ENCODE measurements at regions not wholly inside any gene's neighbourhood (a gene's known extent, or its start where the extent isn't known, plus 50 kb on each side); places are given as distances from the start of the nearest gene placed in this dataset.
A peak's percentile ranks its signal among the peaks of the same experiment; 100 is the strongest.

DNA sequence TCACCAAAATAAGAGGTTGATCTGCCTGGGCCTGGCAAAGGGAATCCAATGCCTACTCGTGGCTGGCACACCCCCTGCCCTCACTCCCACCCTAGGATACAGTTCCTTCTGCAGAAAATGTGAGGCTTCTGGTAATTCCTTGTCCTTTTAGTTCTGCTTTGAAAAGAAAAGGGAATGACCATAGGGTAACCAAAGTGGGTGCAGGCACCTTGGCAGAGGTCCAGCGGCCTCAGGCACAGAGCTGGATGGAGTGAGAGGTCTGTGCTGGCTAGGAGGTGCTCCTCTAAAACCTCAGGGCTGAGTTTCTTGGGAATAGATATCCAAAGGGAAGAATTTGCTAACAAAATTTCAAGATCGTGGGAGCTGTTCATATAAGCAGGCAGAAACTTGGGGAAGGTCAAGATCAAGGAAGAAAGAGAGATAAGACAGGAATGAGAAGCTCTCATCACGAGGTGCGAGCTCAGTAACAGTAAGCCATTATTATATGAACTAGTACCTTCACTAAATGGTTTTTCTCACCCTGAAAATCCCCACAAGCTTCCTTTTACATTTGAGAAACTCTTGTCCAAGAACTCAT is 293.1 kb upstream of the LYPLAL1 start:
- no peak for DNase-seq (ENCODE audit: low spot score)
- H3K36me3 Mint-ChIP-seq (ENCODE audit: low read depth) = no peaks in the 10 kb centered on the region

DNA sequence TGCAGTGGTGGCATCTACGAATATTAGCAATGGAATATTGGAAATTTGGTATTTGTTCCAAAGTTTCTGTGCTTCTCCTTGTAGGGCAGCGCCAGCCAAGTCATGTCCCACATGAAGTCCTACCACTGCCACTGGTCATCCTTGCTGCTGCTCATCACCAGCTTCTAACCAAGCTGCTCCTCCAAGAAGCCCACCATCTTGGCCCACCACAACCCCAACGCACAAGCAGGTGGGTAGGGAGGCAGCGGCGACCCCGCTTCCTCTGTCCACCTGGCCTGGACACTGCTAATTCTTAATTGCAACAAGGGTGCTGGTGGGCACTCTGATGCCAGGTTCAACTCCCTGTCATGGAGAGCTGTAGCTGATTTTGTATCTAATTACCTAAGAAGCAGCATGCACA is 291.2 kb upstream of the LYPLAL1 start:
- H3K27ac Mint-ChIP-seq (ENCODE audit: unreplicated experiment) = no peak overlapping the region
- TF ChIP-seq, protein P1, sequence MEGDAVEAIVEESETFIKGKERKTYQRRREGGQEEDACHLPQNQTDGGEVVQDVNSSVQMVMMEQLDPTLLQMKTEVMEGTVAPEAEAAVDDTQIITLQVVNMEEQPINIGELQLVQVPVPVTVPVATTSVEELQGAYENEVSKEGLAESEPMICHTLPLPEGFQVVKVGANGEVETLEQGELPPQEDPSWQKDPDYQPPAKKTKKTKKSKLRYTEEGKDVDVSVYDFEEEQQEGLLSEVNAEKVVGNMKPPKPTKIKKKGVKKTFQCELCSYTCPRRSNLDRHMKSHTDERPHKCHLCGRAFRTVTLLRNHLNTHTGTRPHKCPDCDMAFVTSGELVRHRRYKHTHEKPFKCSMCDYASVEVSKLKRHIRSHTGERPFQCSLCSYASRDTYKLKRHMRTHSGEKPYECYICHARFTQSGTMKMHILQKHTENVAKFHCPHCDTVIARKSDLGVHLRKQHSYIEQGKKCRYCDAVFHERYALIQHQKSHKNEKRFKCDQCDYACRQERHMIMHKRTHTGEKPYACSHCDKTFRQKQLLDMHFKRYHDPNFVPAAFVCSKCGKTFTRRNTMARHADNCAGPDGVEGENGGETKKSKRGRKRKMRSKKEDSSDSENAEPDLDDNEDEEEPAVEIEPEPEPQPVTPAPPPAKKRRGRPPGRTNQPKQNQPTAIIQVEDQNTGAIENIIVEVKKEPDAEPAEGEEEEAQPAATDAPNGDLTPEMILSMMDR (IDR thresholded peaks at IDR 0.05) = no peak
- no peaks in the 10 kb centered on the region for H3K36me3 Mint-ChIP-seq (ENCODE audit: low read depth)
- H3K27me3 Mint-ChIP-seq (ENCODE audit: low read depth) = no peaks in the 10 kb centered on the region
- H3K9me3 Mint-ChIP-seq (ENCODE audit: low read depth) = peaks cover 6% of the 10 kb centered on the region
- DNase-seq (ENCODE audit: low spot score) = no peak
- no peak overlapping the region for H3K4me3 Mint-ChIP-seq (ENCODE audit: unreplicated experiment)
- H3K4me1 Mint-ChIP-seq (ENCODE audit: low read depth) = peaks cover 18% of the 10 kb centered on the region

More for the DNA sequence above, 293.1 kb upstream of the LYPLAL1 start:
- TF ChIP-seq, protein P1 (IDR thresholded peaks at IDR 0.05) = no peak
- peaks cover 6% of the 10 kb centered on the region for H3K9me3 Mint-ChIP-seq (ENCODE audit: low read depth)
- H3K27me3 Mint-ChIP-seq (ENCODE audit: low read depth) = no peaks in the 10 kb centered on the region
- H3K4me1 Mint-ChIP-seq (ENCODE audit: low read depth) = peaks cover 7% of the 10 kb centered on the region
- H3K27ac Mint-ChIP-seq (ENCODE audit: unreplicated experiment) = no peak overlapping the region
- no peak overlapping the region for H3K4me3 Mint-ChIP-seq (ENCODE audit: unreplicated experiment)

DNA sequence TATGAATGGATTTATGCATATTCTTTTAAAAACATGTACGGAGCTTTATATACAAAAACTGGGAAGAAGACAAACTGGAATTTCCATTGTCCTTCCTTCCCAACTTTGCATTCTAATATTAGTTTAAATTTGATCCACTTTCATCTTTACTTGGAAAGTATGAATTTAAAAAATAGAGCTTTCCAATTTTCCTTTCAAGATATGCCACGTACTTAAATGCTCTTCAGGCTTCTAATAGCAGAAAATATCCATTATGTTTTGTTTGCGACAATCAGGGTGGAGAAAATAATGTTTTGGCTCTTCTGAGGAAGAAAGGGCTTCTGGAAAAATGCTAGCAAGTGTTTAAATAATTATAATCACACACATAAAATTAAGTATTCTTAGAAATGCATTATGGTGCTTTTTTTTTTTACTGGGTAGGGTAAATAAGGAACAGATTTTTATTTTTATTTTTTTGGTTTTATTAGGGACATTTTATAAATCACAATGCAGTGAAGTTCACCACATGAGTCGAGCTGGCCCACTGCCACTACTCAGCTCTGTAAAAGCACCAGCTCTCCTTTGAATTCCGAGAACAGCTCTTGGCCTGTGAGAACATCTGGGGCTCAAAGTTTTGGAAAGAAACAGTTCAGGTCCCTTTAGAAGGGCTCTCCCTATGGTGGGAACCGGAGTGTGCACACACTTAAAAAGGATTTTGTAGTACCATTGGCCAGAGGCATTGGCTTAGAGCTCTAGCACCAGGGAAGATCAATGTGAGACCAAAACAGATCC is 287.4 kb upstream of the LYPLAL1 start:
- no peak for DNase-seq (ENCODE audit: low spot score)
- Mint-ChIP-seq H3K4me3 (ENCODE audit: unreplicated experiment) (no peak overlapping the region), H3K9me3 (ENCODE audit: low read depth) (peaks cover 6% of the 10 kb centered on the region), H3K27ac (ENCODE audit: unreplicated experiment) (peak overlapping the region; percentile 18), H3K4me1 (ENCODE audit: low read depth) (peaks cover 12% of the 10 kb centered on the region), H3K36me3 (ENCODE audit: low read depth) (no peaks in the 10 kb centered on the region), H3K27me3 (ENCODE audit: low read depth) (no peaks in the 10 kb centered on the region)
- TF ChIP-seq, protein P1 (IDR thresholded peaks at IDR 0.05) = no peak

- TF ChIP-seq, protein P1 (IDR thresholded peaks at IDR 0.05) = no peak
- Mint-ChIP-seq H3K36me3 (ENCODE audit: low read depth) (no peaks in the 10 kb centered on the region), H3K4me3 (ENCODE audit: unreplicated experiment) (no peak overlapping the region), H3K27ac (ENCODE audit: unreplicated experiment) (no peak overlapping the region), H3K9me3 (ENCODE audit: low read depth) (peaks cover 6% of the 10 kb centered on the region), H3K27me3 (ENCODE audit: low read depth) (no peaks in the 10 kb centered on the region), H3K4me1 (ENCODE audit: low read depth) (peaks cover 12% of the 10 kb centered on the region)
- no peak for DNase-seq (ENCODE audit: low spot score)
These were observed 286.3 kb upstream of the LYPLAL1 start for GRCh38 chr1:218887141-218887925.

DNA sequence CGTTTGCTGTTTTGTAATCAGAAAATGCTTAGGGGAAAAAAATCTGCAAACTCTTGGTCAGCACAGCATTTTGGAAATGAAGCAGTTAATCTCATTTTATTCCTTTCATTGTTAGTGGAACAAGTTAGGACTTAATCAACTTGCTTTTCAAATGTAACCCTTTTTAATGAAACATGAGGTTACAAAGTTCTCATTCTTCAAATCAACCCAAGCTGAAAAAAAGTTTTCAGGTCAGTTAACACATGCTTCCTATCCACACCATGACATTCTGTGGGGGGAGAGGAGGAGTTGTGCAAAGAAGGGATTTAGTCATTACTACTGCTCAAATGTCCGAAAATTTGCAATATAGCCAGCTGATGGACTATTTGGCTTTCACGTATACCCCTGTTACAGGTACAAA is 283.2 kb upstream of the LYPLAL1 start:
- Mint-ChIP-seq H3K4me3 (ENCODE audit: unreplicated experiment) (no peak overlapping the region), H3K9me3 (ENCODE audit: low read depth) (no peaks in the 10 kb centered on the region), H3K27ac (ENCODE audit: unreplicated experiment) (no peak overlapping the region), H3K4me1 (ENCODE audit: low read depth) (peaks cover 15% of the 10 kb centered on the region), H3K36me3 (ENCODE audit: low read depth) (no peaks in the 10 kb centered on the region), H3K27me3 (ENCODE audit: low read depth) (no peaks in the 10 kb centered on the region)
- no peak for DNase-seq (ENCODE audit: low spot score)
- TF ChIP-seq, protein P1 (IDR thresholded peaks at IDR 0.05) = no peak

Measured in chondrocyte (in vitro differentiated cells).